HAP-1 (cell line): ENCODE measurements at regions not wholly inside any gene's neighbourhood (a gene's known extent, or its start where the extent isn't known, plus 50 kb on each side); places are given as distances from the start of the nearest gene placed in this dataset.
"Not testable (repeated sequence)": the region's sequence is repeated elsewhere in the genome, so short reads cannot be mapped to it uniquely, and the experiment has no call there.

ENCODE experiments used
- DNase-seq, 2 experiments: peaks; one replicate each; pipeline ENCODE4 v3.0.0-alpha.2; 2016 to 2020; ENCODE audit warnings: low spot score in 2 of 2
- H3K27me3 ChIP-seq: fragments of 250-450 bp; sonication (Bioruptor Pico); 2 replicates; pipeline ENCODE4 v1.5.1; 2020; ENCODE audit warnings: low read depth, mild to moderate bottlenecking, moderate library complexity
- H3K36me3 ChIP-seq: fragments of 250-450 bp; sonication (Bioruptor Pico); replicated peaks from 2 replicates; pipeline ENCODE4 v1.5.1; 2020; ENCODE audit warnings: mild to moderate bottlenecking
- H3K4me1 ChIP-seq: fragments of 250-450 bp; sonication (Bioruptor Pico); 2 replicates; pipeline ENCODE4 v1.5.1; 2020; ENCODE audit warnings: mild to moderate bottlenecking
- H3K4me3 ChIP-seq: fragments of 250-450 bp; sonication (Bioruptor Pico); 2 replicates; pipeline ENCODE4 v1.5.1; 2020; ENCODE audit warnings: mild to moderate bottlenecking, moderate library complexity
- H3K9me3 ChIP-seq: fragments of 250-450 bp; sonication (Bioruptor Pico); 2 replicates; pipeline ENCODE4 v1.5.1; 2020; ENCODE audit warnings: mild to moderate bottlenecking, moderate library complexity
- in situ Hi-C: fragments of 300-500 bp; cut with MboI; formaldehyde crosslinking; loops from 3 replicates; pipeline ENCODE4 v1.14.3; 2020; ENCODE audit warnings: low sequenced_read_pairs, inconsistent platforms, mixed read lengths

GRCh38 chr9:96149533-96150280 is 152.3 kb downstream of the HSD17B3 start:
- H3K4me3 ChIP-seq, result no peak overlapping the region
- no peak for DNase-seq
- no peaks in the 10 kb centered on the region for H3K27me3 ChIP-seq
- no peaks in the 10 kb centered on the region for H3K9me3 ChIP-seq
- H3K4me1 ChIP-seq, result no peaks in the 10 kb centered on the region
- in situ Hi-C loops, result no loop called here
- no peaks in the 10 kb centered on the region for H3K36me3 ChIP-seq

- H3K9me3 ChIP-seq, result no peaks in the 10 kb centered on the region
- no peak for DNase-seq
- in situ Hi-C loops, result no loop called here
- no peaks in the 10 kb centered on the region for H3K36me3 ChIP-seq
- peaks cover 4% of the 10 kb centered on the region for H3K4me1 ChIP-seq
- H3K4me3 ChIP-seq, result no peak overlapping the region
- H3K27me3 ChIP-seq, result no peaks in the 10 kb centered on the region
Measured at GRCh38 chr9:96148634-96149532, 153.1 kb downstream of the HSD17B3 start.

- in situ Hi-C loops, H3K9me3 ChIP-seq, H3K36me3 ChIP-seq, DNase-seq, H3K27me3 ChIP-seq, H3K4me3 ChIP-seq: not testable (repeated sequence)
- H3K4me1 ChIP-seq, result peaks cover 14% of the 10 kb centered on the region
Measured at GRCh38 chr9:96147029-96147428, 154.9 kb downstream of the HSD17B3 start.

- Histone ChIP-seq H3K4me1 (peaks cover 20% of the 10 kb centered on the region), H3K27me3 (no peaks in the 10 kb centered on the region), H3K9me3 (no peaks in the 10 kb centered on the region), H3K4me3 (no peak overlapping the region), H3K36me3 (no peaks in the 10 kb centered on the region)
- in situ Hi-C loops, result no loop called here
- no peak for DNase-seq
Measured at GRCh38 chr9:96141666-96142065, 160.3 kb downstream of the HSD17B3 start.

- Histone ChIP-seq H3K4me1 (peaks cover 20% of the 10 kb centered on the region), H3K27me3 (no peaks in the 10 kb centered on the region), H3K9me3 (no peaks in the 10 kb centered on the region), H3K4me3 (no peak overlapping the region), H3K36me3 (no peaks in the 10 kb centered on the region)
- no peak for DNase-seq
- in situ Hi-C loops, result no loop called here
Measured at GRCh38 chr9:96141128-96141474, 160.9 kb downstream of the HSD17B3 start.

- no peak for DNase-seq
- Histone ChIP-seq H3K4me1 (peaks cover 20% of the 10 kb centered on the region), H3K9me3 (no peaks in the 10 kb centered on the region), H3K36me3 (no peaks in the 10 kb centered on the region), H3K27me3 (no peaks in the 10 kb centered on the region), H3K4me3 (no peak overlapping the region)
- in situ Hi-C loops, result no loop called here
Measured at GRCh38 chr9:96140296-96141127, 161.5 kb downstream of the HSD17B3 start.

GRCh38 chr9:96139592-96140295 is 162.2 kb downstream of the HSD17B3 start:
- in situ Hi-C loops, result no loop called here
- DNase-seq, result no peak
- peaks cover 20% of the 10 kb centered on the region for H3K4me1 ChIP-seq

GRCh38 chr9:96138616-96139015 is 163.4 kb downstream of the HSD17B3 start:
- Histone ChIP-seq H3K4me1 (peaks cover 13% of the 10 kb centered on the region), H3K27me3 (no peaks in the 10 kb centered on the region), H3K9me3 (no peaks in the 10 kb centered on the region), H3K36me3 (no peaks in the 10 kb centered on the region), H3K4me3 (no peak overlapping the region)
- in situ Hi-C loops, result no loop called here
- DNase-seq, result no peak

More at GRCh38 chr9:96139592-96140295, 162.2 kb downstream of the HSD17B3 start:
- H3K27me3 ChIP-seq, result no peaks in the 10 kb centered on the region
- no peaks in the 10 kb centered on the region for H3K36me3 ChIP-seq
- no peak overlapping the region for H3K4me3 ChIP-seq
- no peaks in the 10 kb centered on the region for H3K9me3 ChIP-seq

- no peak for DNase-seq
- Histone ChIP-seq H3K9me3 (no peaks in the 10 kb centered on the region), H3K4me1 (peaks cover 6% of the 10 kb centered on the region; the same call in 1 of the 2 replicates), H3K27me3 (no peaks in the 10 kb centered on the region), H3K4me3 (no peak overlapping the region), H3K36me3 (no peaks in the 10 kb centered on the region)
- in situ Hi-C loops, result no loop called here
Measured at GRCh38 chr9:96137671-96138429, 164.1 kb downstream of the HSD17B3 start.

- Histone ChIP-seq H3K36me3 (no peaks in the 10 kb centered on the region), H3K27me3 (no peaks in the 10 kb centered on the region), H3K4me1 (peaks cover 6% of the 10 kb centered on the region; the same call in 1 of the 2 replicates), H3K4me3 (no peak overlapping the region), H3K9me3 (no peaks in the 10 kb centered on the region)
- peak; percentile 54 to 63 for DNase-seq
- in situ Hi-C loops, result no loop called here
Measured at GRCh38 chr9:96136992-96137670, 164.8 kb downstream of the HSD17B3 start.

GRCh38 chr9:96135753-96136290 is 166.2 kb downstream of the HSD17B3 start:
- no peak for DNase-seq
- Histone ChIP-seq H3K9me3 (no peaks in the 10 kb centered on the region), H3K27me3 (no peaks in the 10 kb centered on the region), H3K4me1 (peaks cover 6% of the 10 kb centered on the region; the same call in 1 of the 2 replicates), H3K4me3 (no peak overlapping the region), H3K36me3 (no peaks in the 10 kb centered on the region)
- in situ Hi-C loops, result no loop called here
